ENCODE measurements at regions not wholly inside any gene's neighbourhood (a gene's known extent, or its start where the extent isn't known, plus 50 kb on each side); places are given as distances from the start of the nearest gene placed in this dataset.
"Not testable (repeated sequence)": the region's sequence is repeated elsewhere in the genome, so short reads cannot be mapped to it uniquely, and the experiment has no call there.

DNA sequence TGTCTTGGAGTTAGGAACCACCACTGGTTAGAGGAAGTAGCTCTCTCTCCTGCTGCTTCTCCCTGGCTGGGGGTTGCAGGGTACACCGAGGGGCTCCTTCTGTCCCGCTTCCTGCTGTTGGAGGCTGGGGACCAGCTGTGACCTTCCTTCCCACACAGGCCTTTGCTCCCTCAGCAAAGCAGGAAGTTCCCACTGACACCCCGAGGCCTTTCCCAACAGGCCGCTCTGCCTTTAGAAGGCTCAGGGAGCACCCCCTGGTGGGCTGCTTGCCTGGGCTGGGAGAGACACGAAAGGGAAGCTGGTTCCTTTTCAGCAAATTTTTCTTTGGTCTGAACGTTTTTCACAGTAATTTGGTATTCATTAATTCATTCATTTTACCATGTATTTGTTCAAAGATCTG lies 527.9 kb upstream of the B3GAT1 start:
- no peak overlapping the region for H2AFZ ChIP-seq (ENCODE audit: low read depth, low read length)
- H3K4me1 ChIP-seq (ENCODE audit: low read length), result no peaks in the 10 kb centered on the region
- 0 out of 2 replicates have a peak, but pooled peaks cover 3% of the 10 kb centered on the region for H3K27me3 ChIP-seq (ENCODE audit: low read depth, low read length)
- TF ChIP-seq EZH2phosphoT487 (IDR thresholded peaks at IDR 0.05; ENCODE audit: low read depth) (no peak), CTCF (IDR thresholded peaks at IDR 0.05; ENCODE audit: low read depth, low read length) (no peak)
- H3K9me3 ChIP-seq (ENCODE audit: insufficient read depth, low read length), result no peaks in the 10 kb centered on the region
- H3K27ac ChIP-seq (ENCODE audit: low read length), result no peak overlapping the region
- H3K4me2 ChIP-seq (ENCODE audit: low read length), result no peak overlapping the region
- H3K9ac ChIP-seq (ENCODE audit: low read length), result no peak overlapping the region
- no peaks in the 10 kb centered on the region for H4K20me1 ChIP-seq (ENCODE audit: insufficient read depth, low read length)
- no peaks in the 10 kb centered on the region for H3K36me3 ChIP-seq (replicated peaks; ENCODE audit: low read depth, low read length)
- H3K4me3 ChIP-seq (ENCODE audit: low read length), result no peak overlapping the region
- no peaks in the 10 kb centered on the region for H3K79me2 ChIP-seq (ENCODE audit: low read length)

DNA sequence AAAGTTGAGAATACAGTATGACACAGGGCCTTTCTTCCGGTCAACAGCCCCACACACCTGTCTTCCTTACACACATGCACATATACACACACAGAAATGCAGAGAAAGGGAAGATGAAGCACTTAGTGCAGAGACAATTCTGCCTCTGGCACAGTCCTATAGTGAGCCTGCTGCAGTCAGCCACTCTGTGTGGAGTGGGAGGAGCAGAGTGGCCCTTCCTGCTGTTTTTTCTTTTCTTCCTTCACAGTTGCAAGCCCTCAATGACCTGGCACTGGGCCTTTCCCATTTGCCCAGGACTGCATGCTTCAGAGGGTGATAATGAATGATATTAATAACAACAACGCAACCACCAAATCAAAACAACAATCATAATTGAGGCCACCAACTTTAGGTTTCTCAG lies 527.0 kb upstream of the B3GAT1 start:
- no peak for TF ChIP-seq CTCF (IDR thresholded peaks at IDR 0.05; ENCODE audit: low read depth, low read length)
- Histone ChIP-seq H3K27ac (ENCODE audit: low read length) (no peak overlapping the region), H3K4me1 (ENCODE audit: low read length) (no peaks in the 10 kb centered on the region), H4K20me1 (ENCODE audit: insufficient read depth, low read length) (no peaks in the 10 kb centered on the region), H3K27me3 (ENCODE audit: low read depth, low read length) (0 out of 2 replicates have a peak, but pooled peaks cover 3% of the 10 kb centered on the region), H3K4me3 (ENCODE audit: low read length) (no peak overlapping the region), H2AFZ (ENCODE audit: low read depth, low read length) (no peak overlapping the region), H3K4me2 (ENCODE audit: low read length) (no peak overlapping the region), H3K79me2 (ENCODE audit: low read length) (no peaks in the 10 kb centered on the region), H3K36me3 (replicated peaks; ENCODE audit: low read depth, low read length) (no peaks in the 10 kb centered on the region), H3K9ac (ENCODE audit: low read length) (no peak overlapping the region), H3K9me3 (ENCODE audit: insufficient read depth, low read length) (no peaks in the 10 kb centered on the region)

GRCh38 chr11:134938212-134938611 lies 526.2 kb upstream of the B3GAT1 start:
- H3K27ac ChIP-seq (ENCODE audit: low read length), result no peak overlapping the region
- TF ChIP-seq EZH2phosphoT487 (IDR thresholded peaks at IDR 0.05; ENCODE audit: low read depth), result no peak
- TF ChIP-seq CTCF (IDR thresholded peaks at IDR 0.05; ENCODE audit: low read depth, low read length), result no peak
- no peak overlapping the region for H2AFZ ChIP-seq (ENCODE audit: low read depth, low read length)
- no peaks in the 10 kb centered on the region for H3K79me2 ChIP-seq (ENCODE audit: low read length)
- H3K9ac ChIP-seq (ENCODE audit: low read length), result no peak overlapping the region
- no peak overlapping the region for H3K4me2 ChIP-seq (ENCODE audit: low read length)
- no peaks in the 10 kb centered on the region for H3K36me3 ChIP-seq (replicated peaks; ENCODE audit: low read depth, low read length)
- H3K4me1 ChIP-seq (ENCODE audit: low read length), result no peaks in the 10 kb centered on the region
- H3K4me3 ChIP-seq (ENCODE audit: low read length), result no peak overlapping the region
- H4K20me1 ChIP-seq (ENCODE audit: insufficient read depth, low read length), result no peaks in the 10 kb centered on the region
- 0 out of 2 replicates have a peak, but pooled peaks cover 3% of the 10 kb centered on the region for H3K27me3 ChIP-seq (ENCODE audit: low read depth, low read length)
- no peaks in the 10 kb centered on the region for H3K9me3 ChIP-seq (ENCODE audit: insufficient read depth, low read length)

- not testable (repeated sequence) for H3K27ac ChIP-seq (ENCODE audit: low read length); H3K9ac ChIP-seq (ENCODE audit: low read length)
Observed at GRCh38 chr11:134937193-134937592, 525.2 kb upstream of the B3GAT1 start.

DNA sequence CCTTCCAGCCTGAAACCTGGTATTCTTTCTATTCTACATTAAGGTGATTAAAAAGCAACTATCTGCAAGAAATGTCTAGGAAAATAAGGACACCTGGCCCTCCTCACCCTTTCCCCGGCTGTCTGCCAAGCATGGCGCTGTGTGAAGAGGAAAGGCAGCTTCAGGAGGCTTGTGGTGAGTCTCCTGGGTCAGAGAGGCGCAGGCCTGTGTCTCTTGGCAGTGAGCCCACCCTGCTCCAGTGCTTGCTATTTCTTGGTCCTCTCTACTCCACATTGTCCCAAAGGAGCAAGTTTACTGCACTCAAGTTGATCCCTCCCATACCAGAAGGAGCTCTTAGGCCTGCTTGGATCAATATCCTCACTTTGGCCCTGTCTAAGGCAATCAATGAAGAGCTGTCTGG lies 520.7 kb upstream of the B3GAT1 start:
- Histone ChIP-seq H3K27me3 (ENCODE audit: low read depth, low read length) (0 out of 2 replicates have a peak, but pooled peaks cover 3% of the 10 kb centered on the region), H2AFZ (ENCODE audit: low read depth, low read length) (no peak overlapping the region), H3K4me1 (ENCODE audit: low read length) (no peaks in the 10 kb centered on the region), H3K4me2 (ENCODE audit: low read length) (no peak overlapping the region), H3K9me3 (ENCODE audit: insufficient read depth, low read length) (no peaks in the 10 kb centered on the region), H3K9ac (ENCODE audit: low read length) (no peak overlapping the region), H3K36me3 (replicated peaks; ENCODE audit: low read depth, low read length) (no peaks in the 10 kb centered on the region), H4K20me1 (ENCODE audit: insufficient read depth, low read length) (no peaks in the 10 kb centered on the region), H3K79me2 (ENCODE audit: low read length) (no peaks in the 10 kb centered on the region), H3K4me3 (ENCODE audit: low read length) (no peak overlapping the region), H3K27ac (ENCODE audit: low read length) (no peak overlapping the region)
- no peak for TF ChIP-seq EZH2phosphoT487 (IDR thresholded peaks at IDR 0.05; ENCODE audit: low read depth)
- TF ChIP-seq CTCF (IDR thresholded peaks at IDR 0.05; ENCODE audit: low read depth, low read length), result no peak

More at GRCh38 chr11:134937193-134937592, 525.2 kb upstream of the B3GAT1 start:
- H2AFZ ChIP-seq (ENCODE audit: low read depth, low read length); H4K20me1 ChIP-seq (ENCODE audit: insufficient read depth, low read length); H3K36me3 ChIP-seq (replicated peaks; ENCODE audit: low read depth, low read length); H3K9me3 ChIP-seq (ENCODE audit: insufficient read depth, low read length); H3K4me2 ChIP-seq (ENCODE audit: low read length); H3K4me3 ChIP-seq (ENCODE audit: low read length); H3K79me2 ChIP-seq (ENCODE audit: low read length); H3K4me1 ChIP-seq (ENCODE audit: low read length); H3K27me3 ChIP-seq (ENCODE audit: low read depth, low read length): not testable (repeated sequence)
